LNCaP clone FGC (cell line): ENCODE measurements at regions not wholly inside any gene's neighbourhood (a gene's known extent, or its start where the extent isn't known, plus 50 kb on each side); places are given as distances from the start of the nearest gene placed in this dataset.

Experiments
- DNase-seq: peaks from one replicate; pipeline ENCODE4 v3.0.0-alpha.2; 2011; ENCODE audit warnings: low read depth
- H3K4me3 ChIP-seq: 2 replicates; pipeline ENCODE4 v1.5.1; 2011; ENCODE audit warnings: mild to moderate bottlenecking, low read depth, low read length, control low read depth
- CTCF ChIP-seq: IDR thresholded peaks from 2 replicates; pipeline ENCODE4 v1.5.1; 2012; ENCODE audit warnings: mild to moderate bottlenecking; ENCODE audit not compliant: control insufficient read depth, insufficient read depth; ENCODE audit errors: extremely low read depth

- TF ChIP-seq CTCF = no peak
- no peak for DNase-seq
- no peak overlapping the region for H3K4me3 ChIP-seq
Observed at GRCh38 chr4:104896660-104897645, 249.7 kb upstream of the TET2 start.

- DNase-seq = no peak
- TF ChIP-seq CTCF = no peak
- no peak overlapping the region for H3K4me3 ChIP-seq
Observed at GRCh38 chr4:104899863-104900262, 246.8 kb upstream of the TET2 start.

- peak; percentile 22; the same call in 1 of the 2 replicates for TF ChIP-seq CTCF
- H3K4me3 ChIP-seq = no peak overlapping the region
- DNase-seq = no peak
Observed at GRCh38 chr4:104901438-104901837, 245.2 kb upstream of the TET2 start.

- no peak for TF ChIP-seq CTCF
- no peak for DNase-seq
- no peak overlapping the region for H3K4me3 ChIP-seq
Observed at GRCh38 chr4:104901961-104902605, 244.6 kb upstream of the TET2 start.

GRCh38 chr4:104905065-104905464 lies 241.6 kb upstream of the TET2 start:
- no peak for TF ChIP-seq CTCF
- no peak for DNase-seq
- H3K4me3 ChIP-seq = no peak overlapping the region

GRCh38 chr4:104905546-104905945 lies 241.1 kb upstream of the TET2 start:
- TF ChIP-seq CTCF = no peak
- DNase-seq = no peak
- no peak overlapping the region for H3K4me3 ChIP-seq
